ENCODE measurements at regions not wholly inside any gene's neighbourhood (a gene's known extent, or its start where the extent isn't known, plus 50 kb on each side); places are given as distances from the start of the nearest gene placed in this dataset.
A peak's percentile ranks its signal among the peaks of the same experiment; 100 is the strongest.

GRCh38 chr3:162643245-162643644 lies 1146.6 kb downstream of the OTOL1 start:
- no peak for DNase-seq (ENCODE audit: low read depth, low spot score)
- ATAC-seq = peak; percentile 24; the same call in 2 of the 3 replicates
- intact Hi-C loops (cut with micrococcal nuclease; ENCODE audit: unreplicated experiment) = no loop called here
- H3K27ac ChIP-seq (ENCODE audit: control insufficient read depth, insufficient read depth) = no peak overlapping the region
- ChIA-PET POLR2A (interaction anchor here (0.5 kb wide), 1 partner anchor 115 kb away, joined by 3 read pairs; no protein-coding TSS in a partner anchor), SMC1A (ENCODE audit: uncharacterized antibody, unreplicated experiment) (no interaction called here), RAD21 (ENCODE audit: unreplicated experiment) (no interaction called here), CTCF (no interaction called here)
- no peak overlapping the region for H3K4me3 ChIP-seq
- WGBS (ENCODE audit: insufficient coverage, insufficient replicate concordance, low lambda C conversion rate, missing lambda C conversion rate) = 0% methylated on average over 2 of the region's 2 CpGs
- H3K9me3 ChIP-seq (replicated peaks; ENCODE audit: control insufficient read depth, insufficient read depth, low read length) = no peaks in the 10 kb centered on the region; the same call in 2 of the 3 replicates
- H3K36me3 ChIP-seq (ENCODE audit: control insufficient read depth in 2 of 2, insufficient read depth in 2 of 2, low read length in 1 of 2) = no peaks in the 10 kb centered on the region
- in situ Hi-C loops (cut with MboI) = no loop called here
- H3K9ac ChIP-seq (ENCODE audit: control insufficient read depth, insufficient read depth, low read length) = no peak overlapping the region
- no peaks in the 10 kb centered on the region for H3K27me3 ChIP-seq (replicated peaks in 1 of 2; ENCODE audit: control insufficient read depth in 2 of 2, insufficient read depth in 2 of 2, low read length in 1 of 2)
- no peaks in the 10 kb centered on the region for H4K20me1 ChIP-seq (ENCODE audit: control insufficient read depth, insufficient read depth)
- TF ChIP-seq, protein P1, sequence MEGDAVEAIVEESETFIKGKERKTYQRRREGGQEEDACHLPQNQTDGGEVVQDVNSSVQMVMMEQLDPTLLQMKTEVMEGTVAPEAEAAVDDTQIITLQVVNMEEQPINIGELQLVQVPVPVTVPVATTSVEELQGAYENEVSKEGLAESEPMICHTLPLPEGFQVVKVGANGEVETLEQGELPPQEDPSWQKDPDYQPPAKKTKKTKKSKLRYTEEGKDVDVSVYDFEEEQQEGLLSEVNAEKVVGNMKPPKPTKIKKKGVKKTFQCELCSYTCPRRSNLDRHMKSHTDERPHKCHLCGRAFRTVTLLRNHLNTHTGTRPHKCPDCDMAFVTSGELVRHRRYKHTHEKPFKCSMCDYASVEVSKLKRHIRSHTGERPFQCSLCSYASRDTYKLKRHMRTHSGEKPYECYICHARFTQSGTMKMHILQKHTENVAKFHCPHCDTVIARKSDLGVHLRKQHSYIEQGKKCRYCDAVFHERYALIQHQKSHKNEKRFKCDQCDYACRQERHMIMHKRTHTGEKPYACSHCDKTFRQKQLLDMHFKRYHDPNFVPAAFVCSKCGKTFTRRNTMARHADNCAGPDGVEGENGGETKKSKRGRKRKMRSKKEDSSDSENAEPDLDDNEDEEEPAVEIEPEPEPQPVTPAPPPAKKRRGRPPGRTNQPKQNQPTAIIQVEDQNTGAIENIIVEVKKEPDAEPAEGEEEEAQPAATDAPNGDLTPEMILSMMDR (IDR thresholded peaks at IDR 0.05 in 2 of 3, conservative IDR thresholded peaks at IDR 0.05 in 1 of 3; ENCODE audit: control insufficient read depth in 2 of 3, extremely low read depth in 1 of 3, insufficient read depth in 1 of 3, low read depth in 3 of 3, low read length in 3 of 3) = no peak
- BruUV-seq (replicated peaks) = no TSS peak
- no peaks in the 10 kb centered on the region for H3K79me2 ChIP-seq (ENCODE audit: control insufficient read depth, insufficient read depth, low read length)
- FAIRE-seq = no peak
- H2AFZ ChIP-seq (ENCODE audit: control insufficient read depth, low read depth, low read length) = no peak overlapping the region
- no peak overlapping the region for H3K4me2 ChIP-seq (ENCODE audit: control insufficient read depth, insufficient read depth)
- no peaks in the 10 kb centered on the region for H3K4me1 ChIP-seq (ENCODE audit: control insufficient read depth, insufficient read depth, low read length)

DNA sequence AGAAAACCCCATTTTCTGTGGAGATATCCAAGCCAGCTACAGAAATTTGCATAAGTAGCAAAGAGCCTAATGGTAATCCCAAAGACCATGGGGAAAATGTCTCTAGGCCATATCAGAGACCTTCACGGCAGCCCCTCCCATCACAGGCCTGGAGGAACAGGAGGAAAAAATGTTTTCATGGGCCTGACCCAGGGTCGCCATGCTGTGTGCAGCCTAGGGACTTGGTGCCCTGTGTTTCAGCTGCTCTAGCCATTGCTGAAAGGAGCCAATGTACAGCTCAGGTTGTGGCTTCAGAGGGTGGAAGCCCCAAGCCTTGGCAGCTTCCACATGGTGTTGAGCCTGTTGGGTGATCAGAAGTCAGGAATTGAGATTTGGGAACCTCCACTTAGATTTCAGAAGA lies 1150.7 kb downstream of the OTOL1 start:
- no TSS peak for BruUV-seq (replicated peaks)
- ATAC-seq (no peak), DNase-seq (ENCODE audit: low read depth, low spot score) (no peak), FAIRE-seq (no peak)
- Histone ChIP-seq H3K27me3 (replicated peaks in 1 of 2; ENCODE audit: control insufficient read depth in 2 of 2, insufficient read depth in 2 of 2, low read length in 1 of 2) (no peaks in the 10 kb centered on the region), H3K9me3 (replicated peaks; ENCODE audit: control insufficient read depth, insufficient read depth, low read length) (no peaks in the 10 kb centered on the region; the same call in 2 of the 3 replicates), H2AFZ (ENCODE audit: control insufficient read depth, low read depth, low read length) (no peak overlapping the region), H3K79me2 (ENCODE audit: control insufficient read depth, insufficient read depth, low read length) (no peaks in the 10 kb centered on the region), H3K4me1 (ENCODE audit: control insufficient read depth, insufficient read depth, low read length) (no peaks in the 10 kb centered on the region), H3K4me3 (no peak overlapping the region), H3K4me2 (ENCODE audit: control insufficient read depth, insufficient read depth) (no peak overlapping the region), H3K36me3 (ENCODE audit: control insufficient read depth in 2 of 2, insufficient read depth in 2 of 2, low read length in 1 of 2) (no peaks in the 10 kb centered on the region), H4K20me1 (ENCODE audit: control insufficient read depth, insufficient read depth) (no peaks in the 10 kb centered on the region), H3K27ac (ENCODE audit: control insufficient read depth, insufficient read depth) (no peak overlapping the region), H3K9ac (ENCODE audit: control insufficient read depth, insufficient read depth, low read length) (no peak overlapping the region)
- ChIA-PET RAD21 (ENCODE audit: unreplicated experiment) (no interaction called here), POLR2A (no interaction called here), CTCF (no interaction called here), SMC1A (ENCODE audit: uncharacterized antibody, unreplicated experiment) (no interaction called here)
- in situ Hi-C loops (cut with MboI) (no loop called here), intact Hi-C loops (cut with micrococcal nuclease; ENCODE audit: unreplicated experiment) (no loop called here)
- whole genome bisulfite sequencing (ENCODE audit: insufficient coverage, insufficient replicate concordance, low lambda C conversion rate, missing lambda C conversion rate) = 0% methylated on average over 2 of the region's 2 CpGs
- TF ChIP-seq NFYB (IDR thresholded peaks at IDR 0.05; ENCODE audit: insufficient read depth, low read depth, low read length) (no peak), SKIL (IDR thresholded peaks at IDR 0.05; ENCODE audit: low read depth, poor library complexity, severe bottlenecking) (no peak), PAX8 (IDR thresholded peaks at IDR 0.05) (no peak), ZZZ3 (IDR thresholded peaks at IDR 0.05; ENCODE audit: control insufficient read depth, insufficient read length, low read depth) (no peak), KDM1A (IDR thresholded peaks at IDR 0.05; ENCODE audit: borderline replicate concordance) (no peak)
